ENCODE measurements at regions not wholly inside any gene's neighbourhood (a gene's known extent, or its start where the extent isn't known, plus 50 kb on each side); places are given as distances from the start of the nearest gene placed in this dataset.
A peak's percentile ranks its signal among the peaks of the same experiment; 100 is the strongest.
"Not testable (repeated sequence)": the region's sequence is repeated elsewhere in the genome, so short reads cannot be mapped to it uniquely, and the experiment has no call there.

DNA sequence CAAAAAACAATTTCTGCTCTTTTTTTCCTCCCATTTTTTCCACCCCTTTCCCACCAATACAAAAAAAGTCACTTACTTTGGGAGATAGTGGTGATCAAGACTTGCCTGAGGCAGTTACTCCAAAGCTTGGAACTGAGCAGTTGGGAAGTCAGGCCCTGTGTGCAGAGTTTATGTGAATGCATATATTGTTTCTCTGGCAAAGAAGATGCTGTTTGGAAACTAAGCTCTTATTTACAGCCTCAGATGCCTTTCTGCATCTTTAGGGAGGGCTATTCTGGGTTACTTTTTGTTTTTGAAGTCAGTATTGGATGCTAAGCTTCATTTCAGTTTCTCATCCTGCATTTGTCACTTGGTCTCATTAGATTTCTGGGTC lies 136.3 kb downstream of the ZNF330 start:
- H3K4me3 ChIP-seq (ENCODE audit: low read length), result no peak overlapping the region
- no peaks in the 10 kb centered on the region for H3K36me3 ChIP-seq (ENCODE audit: control insufficient read depth, insufficient read depth, low read length)
- H3K27ac ChIP-seq (ENCODE audit: low read length), result no peak overlapping the region
- peaks cover 2% of the 10 kb centered on the region for H3K4me1 ChIP-seq (ENCODE audit: control insufficient read depth, insufficient read depth, low read length)
- no peaks in the 10 kb centered on the region for H3K27me3 ChIP-seq (ENCODE audit: control insufficient read depth, insufficient read depth, low read length)
- DNase-seq, result no peak
- no peaks in the 10 kb centered on the region for H3K9me3 ChIP-seq (replicated peaks; ENCODE audit: control insufficient read depth, low read depth, low read length)

- not testable (repeated sequence) for H3K4me1 ChIP-seq (ENCODE audit: control insufficient read depth, insufficient read depth, low read length); H3K36me3 ChIP-seq (ENCODE audit: control insufficient read depth, insufficient read depth, low read length); H3K4me3 ChIP-seq (ENCODE audit: low read length); H3K9me3 ChIP-seq (replicated peaks; ENCODE audit: control insufficient read depth, low read depth, low read length); H3K27ac ChIP-seq (ENCODE audit: low read length); DNase-seq; H3K27me3 ChIP-seq (ENCODE audit: control insufficient read depth, insufficient read depth, low read length)
- 92% methylated on average over 2 of the region's 3 CpGs for WGBS (ENCODE audit: insufficient coverage)
Observed at GRCh38 chr4:141368241-141368640, 147.5 kb downstream of the ZNF330 start.

DNA sequence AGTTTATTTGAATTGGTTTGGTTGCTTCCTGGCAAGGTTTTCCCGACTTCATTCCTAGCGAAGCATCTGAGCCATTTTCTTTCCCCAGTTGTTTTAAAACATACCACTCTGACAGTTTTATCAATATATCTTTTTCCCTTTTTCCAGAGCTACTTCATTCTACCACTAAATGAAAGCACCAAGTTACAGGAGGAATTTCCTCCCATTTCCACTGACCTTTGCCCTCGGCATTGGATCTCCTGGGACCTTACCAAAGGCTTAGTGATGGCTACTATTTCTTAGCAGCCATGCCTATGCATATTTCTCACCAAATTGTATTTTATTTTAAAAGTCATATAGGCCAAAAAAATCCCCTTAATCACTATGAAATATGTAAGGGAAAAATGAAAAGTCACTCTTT lies 150.5 kb downstream of the ZNF330 start:
- no peaks in the 10 kb centered on the region for H3K4me1 ChIP-seq (ENCODE audit: control insufficient read depth, insufficient read depth, low read length)
- H3K9me3 ChIP-seq (replicated peaks; ENCODE audit: control insufficient read depth, low read depth, low read length), result peaks cover 2% of the 10 kb centered on the region
- no peaks in the 10 kb centered on the region for H3K27me3 ChIP-seq (ENCODE audit: control insufficient read depth, insufficient read depth, low read length)
- H3K36me3 ChIP-seq (ENCODE audit: control insufficient read depth, insufficient read depth, low read length), result no peaks in the 10 kb centered on the region
- H3K27ac ChIP-seq (ENCODE audit: low read length), result no peak overlapping the region
- H3K4me3 ChIP-seq (ENCODE audit: low read length), result no peak overlapping the region
- no peak for DNase-seq
- 40% methylated on average over 1 of the region's 3 CpGs for WGBS (ENCODE audit: insufficient coverage)

GRCh38 chr4:141375855-141376254 lies 155.2 kb downstream of the ZNF330 start:
- Histone ChIP-seq H3K27me3 (ENCODE audit: control insufficient read depth, insufficient read depth, low read length) (no peaks in the 10 kb centered on the region), H3K36me3 (ENCODE audit: control insufficient read depth, insufficient read depth, low read length) (no peaks in the 10 kb centered on the region), H3K9me3 (replicated peaks; ENCODE audit: control insufficient read depth, low read depth, low read length) (no peaks in the 10 kb centered on the region), H3K4me1 (ENCODE audit: control insufficient read depth, insufficient read depth, low read length) (no peaks in the 10 kb centered on the region), H3K4me3 (ENCODE audit: low read length) (no peak overlapping the region), H3K27ac (ENCODE audit: low read length) (no peak overlapping the region)
- no peak for DNase-seq
- WGBS (ENCODE audit: insufficient coverage), result 100% methylated on average over 1 of the region's 2 CpGs

DNA sequence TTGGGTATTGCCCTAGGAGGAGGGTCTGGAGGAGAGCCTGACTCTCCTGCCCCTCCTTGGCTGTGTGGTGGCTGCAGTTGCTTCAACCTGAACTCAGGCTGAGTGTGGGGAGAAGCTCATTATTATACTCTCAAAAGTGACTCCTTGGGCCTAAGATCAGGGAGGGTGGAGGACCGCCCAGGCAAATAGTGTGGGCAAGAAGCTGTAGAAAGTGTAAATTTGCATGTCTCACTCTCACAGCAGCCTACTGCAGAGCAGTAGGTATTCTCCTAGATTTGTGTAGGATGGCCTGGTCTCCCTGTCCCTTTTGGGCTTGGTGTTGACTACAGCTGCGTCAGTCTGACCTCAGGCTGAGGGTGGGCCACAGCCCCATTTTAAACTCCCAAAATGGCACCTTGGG lies 156.1 kb downstream of the ZNF330 start:
- no peak for DNase-seq
- Histone ChIP-seq H3K4me1 (ENCODE audit: control insufficient read depth, insufficient read depth, low read length) (no peaks in the 10 kb centered on the region), H3K36me3 (ENCODE audit: control insufficient read depth, insufficient read depth, low read length) (no peaks in the 10 kb centered on the region), H3K27me3 (ENCODE audit: control insufficient read depth, insufficient read depth, low read length) (no peaks in the 10 kb centered on the region), H3K27ac (ENCODE audit: low read length) (no peak overlapping the region), H3K9me3 (replicated peaks; ENCODE audit: control insufficient read depth, low read depth, low read length) (no peaks in the 10 kb centered on the region), H3K4me3 (ENCODE audit: low read length) (no peak overlapping the region)
- WGBS (ENCODE audit: insufficient coverage), result no CpG with 5 or more reads among the region's 2 CpGs

DNA sequence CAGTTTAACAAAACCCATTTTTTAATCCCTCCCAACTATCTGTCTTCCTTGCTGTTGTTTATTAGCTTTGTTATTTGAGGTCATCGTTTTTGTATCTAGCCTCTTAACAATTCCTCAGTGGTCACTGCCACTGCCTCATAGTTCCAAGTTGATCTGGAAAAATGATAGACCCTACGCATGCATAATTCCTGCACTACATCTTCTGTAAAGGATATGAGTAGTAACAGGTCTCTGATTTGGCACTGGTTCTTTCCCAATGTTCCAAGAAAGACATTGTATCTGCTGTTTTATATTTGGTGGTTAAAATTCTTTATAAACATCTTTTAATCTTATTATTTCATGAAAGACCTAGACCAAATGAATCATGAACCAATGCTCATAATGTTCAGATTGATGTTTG lies 166.6 kb downstream of the ZNF330 start:
- H3K27me3 ChIP-seq (ENCODE audit: control insufficient read depth, insufficient read depth, low read length), result no peaks in the 10 kb centered on the region
- no peaks in the 10 kb centered on the region for H3K4me1 ChIP-seq (ENCODE audit: control insufficient read depth, insufficient read depth, low read length)
- no peak overlapping the region for H3K27ac ChIP-seq (ENCODE audit: low read length)
- WGBS (ENCODE audit: insufficient coverage), result no CpG with 5 or more reads among the region's 2 CpGs
- no peaks in the 10 kb centered on the region for H3K9me3 ChIP-seq (replicated peaks; ENCODE audit: control insufficient read depth, low read depth, low read length)
- H3K36me3 ChIP-seq (ENCODE audit: control insufficient read depth, insufficient read depth, low read length), result no peaks in the 10 kb centered on the region
- no peak overlapping the region for H3K4me3 ChIP-seq (ENCODE audit: low read length)
- no peak for DNase-seq

DNA sequence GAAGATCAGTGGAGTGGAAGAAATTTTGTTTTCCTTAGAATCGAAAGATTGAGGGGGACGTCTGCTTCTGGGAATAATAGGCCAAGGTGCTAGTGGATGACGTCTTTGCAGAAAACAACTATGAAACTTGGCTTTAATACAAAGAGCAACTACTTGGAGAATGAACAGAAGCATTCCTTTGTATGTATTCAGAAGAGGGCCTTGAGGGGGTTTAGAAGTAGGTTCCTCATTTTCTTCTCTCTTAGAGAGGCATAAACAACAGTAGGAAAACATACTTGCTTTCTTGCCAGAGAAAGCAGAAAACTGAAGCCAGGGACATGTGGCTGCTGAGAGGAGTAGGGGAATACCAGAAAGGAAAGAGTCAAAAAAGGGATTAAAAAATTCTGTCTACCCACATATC lies 167.8 kb downstream of the ZNF330 start:
- no peaks in the 10 kb centered on the region for H3K9me3 ChIP-seq (replicated peaks; ENCODE audit: control insufficient read depth, low read depth, low read length)
- H3K4me3 ChIP-seq (ENCODE audit: low read length), result no peak overlapping the region
- 45% methylated on average over 2 of the region's 3 CpGs for WGBS (ENCODE audit: insufficient coverage)
- H3K36me3 ChIP-seq (ENCODE audit: control insufficient read depth, insufficient read depth, low read length), result no peaks in the 10 kb centered on the region
- H3K27ac ChIP-seq (ENCODE audit: low read length), result no peak overlapping the region
- DNase-seq, result peak; percentile 25
- H3K4me1 ChIP-seq (ENCODE audit: control insufficient read depth, insufficient read depth, low read length), result no peaks in the 10 kb centered on the region
- no peaks in the 10 kb centered on the region for H3K27me3 ChIP-seq (ENCODE audit: control insufficient read depth, insufficient read depth, low read length)

GRCh38 chr4:141389649-141390048 lies 169.0 kb downstream of the ZNF330 start:
- no peak for DNase-seq
- WGBS (ENCODE audit: insufficient coverage), result no CpG with 5 or more reads among the region's 1 CpG
- no peaks in the 10 kb centered on the region for H3K36me3 ChIP-seq (ENCODE audit: control insufficient read depth, insufficient read depth, low read length)

DNA sequence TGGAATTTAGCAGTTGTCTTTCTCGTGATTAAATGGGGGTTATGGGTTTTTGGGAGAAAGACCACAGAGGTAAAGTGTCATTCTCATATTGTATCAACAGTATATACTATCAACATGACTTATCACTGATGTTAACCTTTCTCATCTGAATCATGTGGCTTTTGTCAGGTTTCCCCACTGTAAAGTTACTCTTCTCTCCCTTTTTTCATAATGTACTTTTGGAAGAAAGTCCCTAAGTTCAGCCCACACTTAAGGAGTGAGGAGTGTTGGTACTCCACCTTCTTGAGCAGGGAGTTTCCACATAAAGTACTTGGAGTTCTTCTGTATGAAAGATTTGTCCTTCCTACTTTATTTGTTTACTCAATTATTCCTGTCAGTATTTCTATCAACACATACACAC lies 169.9 kb downstream of the ZNF330 start:
- Histone ChIP-seq H3K4me1 (ENCODE audit: control insufficient read depth, insufficient read depth, low read length) (no peaks in the 10 kb centered on the region), H3K36me3 (ENCODE audit: control insufficient read depth, insufficient read depth, low read length) (no peaks in the 10 kb centered on the region), H3K27me3 (ENCODE audit: control insufficient read depth, insufficient read depth, low read length) (no peaks in the 10 kb centered on the region), H3K27ac (ENCODE audit: low read length) (no peak overlapping the region), H3K9me3 (replicated peaks; ENCODE audit: control insufficient read depth, low read depth, low read length) (no peaks in the 10 kb centered on the region), H3K4me3 (ENCODE audit: low read length) (no peak overlapping the region)
- WGBS (ENCODE audit: insufficient coverage), result no CpG with 5 or more reads among the region's 1 CpG
- DNase-seq, result no peak

More at GRCh38 chr4:141389649-141390048, 169.0 kb downstream of the ZNF330 start:
- Histone ChIP-seq H3K4me3 (ENCODE audit: low read length) (no peak overlapping the region), H3K27ac (ENCODE audit: low read length) (no peak overlapping the region), H3K4me1 (ENCODE audit: control insufficient read depth, insufficient read depth, low read length) (no peaks in the 10 kb centered on the region), H3K27me3 (ENCODE audit: control insufficient read depth, insufficient read depth, low read length) (no peaks in the 10 kb centered on the region), H3K9me3 (replicated peaks; ENCODE audit: control insufficient read depth, low read depth, low read length) (no peaks in the 10 kb centered on the region)

DNA sequence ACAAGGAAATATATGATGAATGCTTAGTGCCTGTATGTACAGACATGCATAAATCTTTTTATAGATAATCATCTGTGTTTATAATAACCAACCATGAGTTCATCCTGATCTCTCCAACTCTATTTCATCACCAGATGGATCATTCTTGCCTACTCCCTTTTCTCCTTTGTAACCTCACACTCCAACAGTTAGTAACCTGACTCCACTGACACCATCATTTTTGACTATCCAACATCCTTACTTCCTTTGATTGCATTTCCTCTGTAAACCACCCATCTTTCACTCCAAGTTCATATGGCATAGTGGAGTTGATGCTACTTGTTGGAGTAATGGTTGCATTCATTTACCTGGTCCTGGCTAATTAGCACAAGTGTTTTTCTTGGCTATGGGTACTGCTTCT lies 170.6 kb downstream of the ZNF330 start:
- H3K9me3 ChIP-seq (replicated peaks; ENCODE audit: control insufficient read depth, low read depth, low read length), result no peaks in the 10 kb centered on the region
- no peak overlapping the region for H3K4me3 ChIP-seq (ENCODE audit: low read length)

DNA sequence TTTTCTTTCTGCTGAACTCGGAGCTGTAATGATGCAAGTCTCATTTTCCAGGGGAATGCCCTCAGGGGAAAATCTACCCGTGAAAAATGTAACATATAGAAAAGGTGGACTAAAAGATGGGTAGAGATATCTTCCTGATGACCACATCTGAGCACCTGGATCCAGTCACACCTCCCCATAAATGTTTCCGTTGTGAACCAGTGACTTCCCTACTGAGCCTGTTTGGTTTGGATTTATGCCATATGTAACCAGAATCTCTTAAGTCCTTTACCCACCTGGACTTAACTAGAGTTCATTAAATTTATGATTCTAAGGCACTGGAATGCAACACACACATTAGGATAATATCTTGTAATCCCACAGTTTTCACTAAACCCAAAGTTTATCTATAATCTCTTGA lies 171.1 kb downstream of the ZNF330 start:
- H3K27me3 ChIP-seq (ENCODE audit: control insufficient read depth, insufficient read depth, low read length), result no peaks in the 10 kb centered on the region
- H3K27ac ChIP-seq (ENCODE audit: low read length), result no peak overlapping the region
- H3K4me1 ChIP-seq (ENCODE audit: control insufficient read depth, insufficient read depth, low read length), result no peaks in the 10 kb centered on the region
- no peaks in the 10 kb centered on the region for H3K9me3 ChIP-seq (replicated peaks; ENCODE audit: control insufficient read depth, low read depth, low read length)
- no peak for DNase-seq
- WGBS (ENCODE audit: insufficient coverage), result no CpG with 5 or more reads among the region's 3 CpGs
- no peak overlapping the region for H3K4me3 ChIP-seq (ENCODE audit: low read length)
- H3K36me3 ChIP-seq (ENCODE audit: control insufficient read depth, insufficient read depth, low read length), result no peaks in the 10 kb centered on the region

More for the DNA sequence above, 170.6 kb downstream of the ZNF330 start:
- Histone ChIP-seq H3K27ac (ENCODE audit: low read length) (no peak overlapping the region), H3K36me3 (ENCODE audit: control insufficient read depth, insufficient read depth, low read length) (no peaks in the 10 kb centered on the region), H3K27me3 (ENCODE audit: control insufficient read depth, insufficient read depth, low read length) (no peaks in the 10 kb centered on the region), H3K4me1 (ENCODE audit: control insufficient read depth, insufficient read depth, low read length) (no peaks in the 10 kb centered on the region)
- no peak for DNase-seq
